Glutamatergic neuron (in vitro differentiated cells): ENCODE measurements at regions not wholly inside any gene's neighbourhood (a gene's known extent, or its start where the extent isn't known, plus 50 kb on each side); places are given as distances from the start of the nearest gene placed in this dataset.
A peak's percentile ranks its signal among the peaks of the same experiment; 100 is the strongest.

ENCODE experiments used
- DNase-seq: peaks from one replicate; pipeline ENCODE4 v3.0.0; 2022
- H3K27ac Mint-ChIP-seq: one replicate; pipeline ENCODE4 v1.8.0; 2020; ENCODE audit warnings: mild to moderate bottlenecking, mixed read lengths, inconsistent platforms; ENCODE audit not compliant: unreplicated experiment
- H3K27me3 Mint-ChIP-seq: one replicate; pipeline ENCODE4 v1.8.0; 2020; ENCODE audit warnings: mild to moderate bottlenecking, moderate library complexity, mixed read lengths, inconsistent platforms; ENCODE audit not compliant: unreplicated experiment
- H3K36me3 Mint-ChIP-seq: one replicate; pipeline ENCODE4 v1.8.0; 2020; ENCODE audit warnings: mild to moderate bottlenecking, mixed read lengths, inconsistent platforms; ENCODE audit not compliant: unreplicated experiment
- H3K4me1 Mint-ChIP-seq: one replicate; pipeline ENCODE4 v1.8.0; 2020; ENCODE audit warnings: mild to moderate bottlenecking, low read depth, mixed read lengths, inconsistent platforms; ENCODE audit not compliant: unreplicated experiment
- H3K4me3 Mint-ChIP-seq: one replicate; pipeline ENCODE4 v1.8.0; 2020; ENCODE audit warnings: mild to moderate bottlenecking, mixed read lengths, inconsistent platforms; ENCODE audit not compliant: unreplicated experiment
- H3K9me3 Mint-ChIP-seq: one replicate; pipeline ENCODE4 v1.8.0; 2020; ENCODE audit warnings: mild to moderate bottlenecking, moderate library complexity, mixed read lengths, inconsistent platforms; ENCODE audit not compliant: unreplicated experiment
- TF ChIP-seq, protein P1 (sequence below): fragments of 200-600 bp; sonication (generic); IDR thresholded peaks from one replicate; pipeline ENCODE4 v1.5.0; 2021; ENCODE audit not compliant: partially characterized antibody, unreplicated experiment

DNA sequence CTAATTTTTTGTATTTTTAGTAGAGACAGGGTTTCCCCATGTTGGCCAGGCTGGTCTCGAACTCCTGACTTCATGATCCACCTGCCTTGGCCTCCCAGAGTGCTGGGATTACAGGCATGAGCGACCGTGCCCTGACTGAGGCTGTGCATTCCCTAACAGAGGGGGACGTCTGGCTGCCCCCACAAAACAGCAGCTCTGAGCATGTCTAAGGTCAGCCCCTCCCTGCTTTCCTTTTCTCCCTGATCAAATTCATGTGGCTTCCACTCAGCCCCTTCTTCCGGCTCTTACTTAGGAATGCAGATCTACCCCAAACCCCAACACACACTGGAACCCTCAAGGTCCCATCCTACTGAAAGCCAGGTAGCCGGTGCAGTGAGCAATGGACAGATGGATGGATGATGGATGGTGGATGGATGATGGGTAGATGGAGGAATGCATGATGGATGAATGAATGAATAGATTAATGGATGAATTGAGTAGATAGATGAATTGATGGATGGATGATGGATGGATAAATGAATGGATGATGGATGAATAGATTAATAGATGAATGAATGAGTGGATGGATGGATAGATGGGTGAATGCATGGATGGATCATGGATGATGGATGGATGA is 91.5 kb upstream of the BHLHE23 start:
- Mint-ChIP-seq H3K27me3 (peaks cover 5% of the 10 kb centered on the region), H3K27ac (no peak overlapping the region), H3K36me3 (peaks cover 3% of the 10 kb centered on the region), H3K9me3 (no peaks in the 10 kb centered on the region), H3K4me3 (no peak overlapping the region), H3K4me1 (peaks cover 7% of the 10 kb centered on the region)
- DNase-seq = no peak
- TF ChIP-seq, protein P1, sequence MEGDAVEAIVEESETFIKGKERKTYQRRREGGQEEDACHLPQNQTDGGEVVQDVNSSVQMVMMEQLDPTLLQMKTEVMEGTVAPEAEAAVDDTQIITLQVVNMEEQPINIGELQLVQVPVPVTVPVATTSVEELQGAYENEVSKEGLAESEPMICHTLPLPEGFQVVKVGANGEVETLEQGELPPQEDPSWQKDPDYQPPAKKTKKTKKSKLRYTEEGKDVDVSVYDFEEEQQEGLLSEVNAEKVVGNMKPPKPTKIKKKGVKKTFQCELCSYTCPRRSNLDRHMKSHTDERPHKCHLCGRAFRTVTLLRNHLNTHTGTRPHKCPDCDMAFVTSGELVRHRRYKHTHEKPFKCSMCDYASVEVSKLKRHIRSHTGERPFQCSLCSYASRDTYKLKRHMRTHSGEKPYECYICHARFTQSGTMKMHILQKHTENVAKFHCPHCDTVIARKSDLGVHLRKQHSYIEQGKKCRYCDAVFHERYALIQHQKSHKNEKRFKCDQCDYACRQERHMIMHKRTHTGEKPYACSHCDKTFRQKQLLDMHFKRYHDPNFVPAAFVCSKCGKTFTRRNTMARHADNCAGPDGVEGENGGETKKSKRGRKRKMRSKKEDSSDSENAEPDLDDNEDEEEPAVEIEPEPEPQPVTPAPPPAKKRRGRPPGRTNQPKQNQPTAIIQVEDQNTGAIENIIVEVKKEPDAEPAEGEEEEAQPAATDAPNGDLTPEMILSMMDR = no peak

DNA sequence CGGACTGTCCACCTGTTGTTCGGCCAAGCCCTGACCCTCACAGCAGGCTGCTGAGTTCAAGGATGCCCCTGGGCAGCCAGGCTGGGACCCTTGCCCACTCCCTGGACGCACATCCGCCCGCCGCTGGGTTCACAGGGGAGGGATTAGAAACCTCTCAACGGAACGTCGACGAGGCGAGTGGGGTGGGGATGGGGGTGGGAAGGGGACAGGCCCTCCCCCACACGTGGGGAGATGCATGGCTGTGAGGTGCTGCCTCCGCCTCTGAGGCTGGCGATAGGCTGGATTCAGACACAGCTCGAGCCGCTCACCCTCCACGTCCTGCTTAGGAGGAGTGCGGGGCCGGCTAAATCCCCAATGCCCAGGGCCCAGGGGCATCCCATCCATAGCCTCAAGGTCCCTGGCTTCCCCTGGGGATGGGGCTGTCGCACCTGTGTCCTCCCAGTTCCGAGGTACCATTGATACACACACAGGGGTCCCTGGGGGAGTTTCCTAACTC is 90.6 kb upstream of the BHLHE23 start:
- H3K9me3 Mint-ChIP-seq = peaks cover 3% of the 10 kb centered on the region
- H3K27ac Mint-ChIP-seq = no peak overlapping the region
- peaks cover 3% of the 10 kb centered on the region for H3K36me3 Mint-ChIP-seq
- H3K27me3 Mint-ChIP-seq = peaks cover 10% of the 10 kb centered on the region
- TF ChIP-seq, protein P1 = no peak
- H3K4me1 Mint-ChIP-seq = peaks cover 12% of the 10 kb centered on the region
- H3K4me3 Mint-ChIP-seq = no peak overlapping the region
- peak; percentile 14 for DNase-seq

- peak; percentile 12 for DNase-seq
- Mint-ChIP-seq H3K27me3 (peaks cover 10% of the 10 kb centered on the region), H3K4me3 (no peak overlapping the region), H3K27ac (no peak overlapping the region), H3K4me1 (peaks cover 12% of the 10 kb centered on the region), H3K36me3 (peaks cover 3% of the 10 kb centered on the region), H3K9me3 (peaks cover 3% of the 10 kb centered on the region)
- TF ChIP-seq, protein P1 = no peak
These were observed 90.0 kb upstream of the BHLHE23 start for GRCh38 chr20:63096681-63097335.

- no peak overlapping the region for H3K27ac Mint-ChIP-seq
- H3K9me3 Mint-ChIP-seq = peaks cover 5% of the 10 kb centered on the region
- peaks cover 8% of the 10 kb centered on the region for H3K27me3 Mint-ChIP-seq
- H3K36me3 Mint-ChIP-seq = peaks cover 3% of the 10 kb centered on the region
- peaks cover 15% of the 10 kb centered on the region for H3K4me1 Mint-ChIP-seq
- no peak overlapping the region for H3K4me3 Mint-ChIP-seq
- peak; percentile 10 for DNase-seq
- TF ChIP-seq, protein P1 = no peak
These were observed 89.2 kb upstream of the BHLHE23 start for GRCh38 chr20:63095718-63096654.
